CD14-positive monocyte (primary cell): ENCODE measurements at regions not wholly inside any gene's neighbourhood (a gene's known extent, or its start where the extent isn't known, plus 50 kb on each side); places are given as distances from the start of the nearest gene placed in this dataset.

Experiments
- DNase-seq, 3 donors: peaks; one replicate each; pipeline ENCODE4 v3.0.0-alpha.2; 2011 to 2022
- H2AFZ ChIP-seq: 2 replicates; pipeline ENCODE4 v1.6.0; 2012; ENCODE audit warnings: mild to moderate bottlenecking, low read depth, low read length, inconsistent platforms; ENCODE audit not compliant: insufficient read depth, poor library complexity, severe bottlenecking
- H3K27ac ChIP-seq, 2 donors: 1 replicate in 1 of 2; 2 replicates in 1 of 2; pipeline ENCODE4 v1.5.1; 2012 to 2013; ENCODE audit warnings: low read length in 2 of 2, control low read depth in 1 of 2, inconsistent platforms in 1 of 2, low read depth in 1 of 2, mild to moderate bottlenecking in 1 of 2
- H3K27me3 ChIP-seq, 2 donors: one replicate each; pipeline versions ENCODE4 v1.6.0 to v1.6.1; 2011 to 2013; ENCODE audit warnings: low read length in 2 of 2; ENCODE audit not compliant: control insufficient read depth in 2 of 2, insufficient read depth in 2 of 2
- H3K36me3 ChIP-seq, 2 donors: replicated peaks in 1 of 2; 1 replicate in 1 of 2; 2 replicates in 1 of 2; pipeline versions ENCODE4 v1.5.1 to v1.6.1; 2012 to 2013; ENCODE audit warnings: low read length in 2 of 2, control low read depth in 1 of 2, inconsistent platforms in 1 of 2, mild to moderate bottlenecking in 1 of 2; ENCODE audit not compliant: insufficient read depth in 2 of 2, control insufficient read depth in 1 of 2
- H3K4me1 ChIP-seq, 2 donors: 1 replicate in 1 of 2; 2 replicates in 1 of 2; pipeline versions ENCODE4 v1.5.1 to v1.6.1; 2012 to 2013; ENCODE audit warnings: low read length in 2 of 2, control low read depth in 1 of 2, inconsistent platforms in 1 of 2, mild to moderate bottlenecking in 1 of 2, moderate library complexity in 1 of 2; ENCODE audit not compliant: insufficient read depth in 2 of 2, control insufficient read depth in 1 of 2
- H3K4me2 ChIP-seq: replicated peaks from 2 replicates; pipeline ENCODE3; 2012; ENCODE audit warnings: low read length, moderate library complexity, mild to moderate bottlenecking; ENCODE audit not compliant: poor library complexity, severe bottlenecking; ENCODE audit errors: extremely low read depth
- H3K4me3 ChIP-seq, 3 experiments: fragments of 200-600 bp in 1 of 3; sonication (generic) in 1 of 3; replicated peaks in 1 of 3; 1 replicate in 2 of 3; 2 replicates in 1 of 3; pipeline ENCODE4 v1.5.1; 2011 to 2013; ENCODE audit warnings: low read length in 3 of 3, mild to moderate bottlenecking in 3 of 3, control low read depth in 2 of 3, low read depth in 2 of 3, inconsistent platforms in 1 of 3, moderate library complexity in 1 of 3
- H3K79me2 ChIP-seq: 2 replicates; pipeline ENCODE4 v1.6.0; 2012; ENCODE audit warnings: mild to moderate bottlenecking, control low read depth, inconsistent platforms, low read length, moderate library complexity; ENCODE audit not compliant: insufficient read depth
- H3K9ac ChIP-seq: 2 replicates; pipeline ENCODE4 v1.6.0; 2017; ENCODE audit warnings: low read length, mild to moderate bottlenecking; ENCODE audit not compliant: insufficient read depth, poor library complexity, severe bottlenecking
- H3K9me3 ChIP-seq, 2 donors: replicated peaks in 1 of 2; 1 replicate in 1 of 2; 2 replicates in 1 of 2; pipeline versions ENCODE4 v1.5.1 to v1.6.1; 2012 to 2013; ENCODE audit warnings: low read length in 2 of 2, control low read depth in 1 of 2; ENCODE audit not compliant: control insufficient read depth in 1 of 2, insufficient read depth in 1 of 2
- H4K20me1 ChIP-seq: 2 replicates; pipeline ENCODE4 v1.6.0; 2012; ENCODE audit warnings: mild to moderate bottlenecking, low read length, control low read depth, moderate library complexity; ENCODE audit not compliant: insufficient read depth
- H3K27ac Mint-ChIP-seq, 7 donors: one replicate each; pipeline ENCODE4 v1.8.0; 2020; ENCODE audit warnings: mild to moderate bottlenecking in 7 of 7, mixed read lengths in 7 of 7, moderate library complexity in 6 of 7, inconsistent platforms in 2 of 7
- H3K27me3 Mint-ChIP-seq, 3 donors: one replicate each; pipeline ENCODE4 v1.8.0; 2021 to 2022; ENCODE audit warnings: low read depth in 3 of 3, mild to moderate bottlenecking in 3 of 3, mixed read lengths in 3 of 3, moderate library complexity in 3 of 3, inconsistent platforms in 1 of 3
- H3K36me3 Mint-ChIP-seq, 2 donors: one replicate each; pipeline ENCODE4 v1.8.0; 2020; ENCODE audit warnings: mixed read lengths in 2 of 2, inconsistent platforms in 1 of 2, mild to moderate bottlenecking in 1 of 2
- H3K4me1 Mint-ChIP-seq: one replicate; pipeline ENCODE4 v1.8.0; 2020; ENCODE audit warnings: mild to moderate bottlenecking, mixed read lengths
- H3K4me3 Mint-ChIP-seq, 2 donors: one replicate each; pipeline ENCODE4 v1.8.0; 2020; ENCODE audit warnings: mild to moderate bottlenecking in 2 of 2, mixed read lengths in 2 of 2, moderate library complexity in 1 of 2
- H3K9me3 Mint-ChIP-seq, 7 donors: one replicate each; pipeline ENCODE4 v1.8.0; 2020 to 2022; ENCODE audit warnings: mixed read lengths in 7 of 7, mild to moderate bottlenecking in 6 of 7, moderate library complexity in 6 of 7, inconsistent platforms in 2 of 7
- CTCF ChIP-seq: fragments of 200-600 bp; IDR thresholded peaks from one replicate; pipeline ENCODE4 v1.8.0; 2022; ENCODE audit warnings: antibody characterized with exemption, mild to moderate bottlenecking
- WGBS: methylation state at CpG from one replicate; pipeline ENCODE4 v1.1.5; 2013; ENCODE audit warnings: missing lambda C conversion rate; ENCODE audit not compliant: insufficient coverage; 5-methylcytosine and 5-hydroxymethylcytosine counted together
- intact Hi-C, 2 donors: fragments of 100-400 bp; cut with micrococcal nuclease; formaldehyde crosslinking; loops; one replicate each; pipeline versions ENCODE4 v1.15.0 to v1.15.1; 2023

DNA sequence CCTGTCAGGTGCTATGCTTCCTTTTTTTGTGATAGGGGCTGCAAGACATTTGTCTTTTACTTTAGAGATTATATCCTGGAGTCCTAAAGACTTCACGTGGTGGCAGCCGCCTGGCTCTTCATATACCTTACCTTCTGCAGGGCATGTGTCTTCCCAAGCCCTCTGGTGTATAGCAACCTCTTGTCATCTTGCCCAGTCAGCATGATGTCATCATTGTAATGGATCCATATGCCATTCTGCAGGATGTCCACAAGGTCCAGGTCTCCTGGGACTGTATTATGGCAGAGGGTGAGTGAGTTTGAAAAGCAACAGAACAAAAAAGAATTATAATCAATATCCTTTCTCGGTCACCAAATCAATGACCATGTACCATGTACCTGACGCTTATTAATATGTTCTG, 82.2 kb upstream of the SCOC start:
- Histone ChIP-seq H2AFZ (no peak overlapping the region), H3K9me3 (no peaks in the 10 kb centered on the region), H3K4me1 (no peaks in the 10 kb centered on the region), H3K9ac (no peak overlapping the region), H3K27ac (no peak overlapping the region), H3K4me2 (no peak overlapping the region), H3K4me3 (no peak overlapping the region), H4K20me1 (no peaks in the 10 kb centered on the region), H3K36me3 (no peaks in the 10 kb centered on the region), H3K27me3 (no peaks in the 10 kb centered on the region), H3K79me2 (no peaks in the 10 kb centered on the region)
- no CpG with 5 or more reads among the region's 4 CpGs for WGBS
- Mint-ChIP-seq H3K9me3 (peaks cover 0 to 2% (median 0%) of the 10 kb centered on the region in 7 donors), H3K4me1 (no peaks in the 10 kb centered on the region), H3K27ac (no peak overlapping the region), H3K36me3 (no peaks in the 10 kb centered on the region), H3K4me3 (no peak overlapping the region), H3K27me3 (peaks cover 0 to 3% (median 0%) of the 10 kb centered on the region in 3 donors)
- no peak for TF ChIP-seq CTCF
- DNase-seq, result no peak
- intact Hi-C loops, result no loop called here

- H4K20me1 ChIP-seq, result no peaks in the 10 kb centered on the region
- no peaks in the 10 kb centered on the region for H3K79me2 ChIP-seq
- no peak overlapping the region for H3K27ac ChIP-seq
- Mint-ChIP-seq H3K4me1 (no peaks in the 10 kb centered on the region), H3K36me3 (no peaks in the 10 kb centered on the region), H3K27ac (no peak overlapping the region), H3K27me3 (peaks cover 1 to 5% (median 2%) of the 10 kb centered on the region in 3 donors), H3K4me3 (no peak overlapping the region), H3K9me3 (peaks cover 0 to 2% (median 0%) of the 10 kb centered on the region in 7 donors)
- no peaks in the 10 kb centered on the region for H3K9me3 ChIP-seq
- no peak overlapping the region for H3K4me3 ChIP-seq
- no peaks in the 10 kb centered on the region for H3K36me3 ChIP-seq
- no peaks in the 10 kb centered on the region for H3K4me1 ChIP-seq
- no peak overlapping the region for H3K4me2 ChIP-seq
- 100% methylated on average over 2 of the region's 2 CpGs for WGBS
- intact Hi-C loops, result no loop called here
- DNase-seq, result no peak
- no peak overlapping the region for H2AFZ ChIP-seq
- no peak for TF ChIP-seq CTCF
- no peaks in the 10 kb centered on the region for H3K27me3 ChIP-seq
- no peak overlapping the region for H3K9ac ChIP-seq
These were observed 84.0 kb upstream of the SCOC start for GRCh38 chr4:140289486-140289885.
